A549 (cell line): ENCODE measurements at regions not wholly inside any gene's neighbourhood (a gene's known extent, or its start where the extent isn't known, plus 50 kb on each side); places are given as distances from the start of the nearest gene placed in this dataset.

ENCODE experiments used
- BHLHE40 ChIP-seq: IDR thresholded peaks from 2 replicates; pipeline ENCODE4 v1.6.1; 2012; ENCODE audit warnings: low read depth, low read length, inconsistent platforms
- CTCF ChIP-seq: fragments of >200 bp; sonication (Bioruptor Twin); formaldehyde crosslinking; IDR thresholded peaks from 3 replicates; pipeline ENCODE4 v1.5.1; 2016
- ELK1 ChIP-seq: fragments of 150-350 bp; IDR thresholded peaks from 2 replicates; pipeline ENCODE4 v1.6.1; 2014; ENCODE audit warnings: low read depth, mild to moderate bottlenecking, low read length
- EP300 ChIP-seq, 2 experiments: fragments of >200 bp; sonication (Bioruptor Twin); formaldehyde crosslinking; IDR thresholded peaks; 2 replicates in 1 of 2; 3 replicates in 1 of 2; pipeline ENCODE4 v1.6.1; 2016 to 2017
- NR3C1 ChIP-seq: fragments of >200 bp; sonication (Bioruptor Twin); formaldehyde crosslinking; IDR thresholded peaks from 3 replicates; pipeline ENCODE4 v1.6.1; 2017
- POLR2A ChIP-seq: IDR thresholded peaks from 2 replicates; pipeline ENCODE4 v1.6.1; 2012; ENCODE audit warnings: mild to moderate bottlenecking, low read length
- POLR2AphosphoS2 ChIP-seq: conservative IDR thresholded peaks from 2 replicates; pipeline ENCODE4 v1.6.1; 2012; ENCODE audit warnings: low read length, improper control_type of control experiment, inconsistent platforms
- RAD21 ChIP-seq, 2 experiments: fragments of >200 bp in 1 of 2; sonication (Bioruptor Twin) in 1 of 2; formaldehyde crosslinking in 1 of 2; IDR thresholded peaks in 1 of 2; conservative IDR thresholded peaks in 1 of 2; 2 replicates in 1 of 2; 3 replicates in 1 of 2; pipeline ENCODE4 v1.6.1; 2012 to 2018; ENCODE audit warnings: inconsistent platforms in 1 of 2
- REST ChIP-seq: fragments of 200-600 bp; sonication (generic); IDR thresholded peaks from 2 replicates; pipeline ENCODE4 v1.6.1; 2016; ENCODE audit warnings: antibody characterized with exemption, mild to moderate bottlenecking, moderate library complexity
- RFX5 ChIP-seq: fragments of 450-650 bp; IDR thresholded peaks from 2 replicates; pipeline ENCODE4 v1.7.1; 2014; ENCODE audit warnings: antibody characterized with exemption, mild to moderate bottlenecking, moderate library complexity
- SMC3 ChIP-seq: fragments of >200 bp; sonication (Bioruptor Twin); formaldehyde crosslinking; IDR thresholded peaks from 3 replicates; pipeline ENCODE4 v1.6.1; 2018; ENCODE audit warnings: inconsistent platforms

- TF ChIP-seq CTCF (no peak), POLR2A (no peak), RFX5 (no peak), BHLHE40 (no peak), REST (no peak), RAD21 (conservative IDR thresholded peaks at IDR 0.05 in 1 of 2, IDR thresholded peaks at IDR 0.05 in 1 of 2) (no peak), ELK1 (no peak), NR3C1 (no peak), SMC3 (no peak), POLR2AphosphoS2 (no peak), EP300 (IDR thresholded peaks at IDR 0.05) (no peak)
Observed at GRCh38 chr6:106799031-106799894, 169.9 kb downstream of the QRSL1 start.
